ENCODE measurements at regions not wholly inside any gene's neighbourhood (a gene's known extent, or its start where the extent isn't known, plus 50 kb on each side); places are given as distances from the start of the nearest gene placed in this dataset.
A peak's percentile ranks its signal among the peaks of the same experiment; 100 is the strongest.

DNA sequence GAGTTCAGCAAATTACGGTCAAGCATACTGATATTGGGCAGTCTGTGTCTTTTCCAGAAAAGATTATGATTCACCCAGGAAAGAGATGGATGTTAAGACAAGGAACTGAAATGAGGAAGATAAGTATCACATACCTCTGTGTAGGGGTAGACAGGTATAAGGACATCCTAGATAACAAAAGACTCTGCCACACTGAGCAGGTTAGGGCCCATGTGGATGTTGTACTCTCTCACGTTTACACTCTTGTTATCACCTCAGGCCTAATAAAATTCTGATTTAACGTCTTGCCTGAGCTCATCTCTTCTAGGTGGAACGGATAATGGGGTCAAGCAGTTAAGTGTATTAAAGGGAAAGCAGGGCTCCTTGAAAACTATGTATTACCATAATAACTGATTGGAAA is 2480.8 kb downstream of the PCDH9 start:
- Mint-ChIP-seq H3K27ac (no peak overlapping the region), H3K9me3 (no peaks in the 10 kb centered on the region), H3K36me3 (ENCODE audit: low read depth) (no peaks in the 10 kb centered on the region), H3K4me1 (peaks cover 22% of the 10 kb centered on the region), H3K4me3 (no peak overlapping the region), H3K27me3 (ENCODE audit: insufficient read depth, low read depth, poor library complexity) (no peaks in the 10 kb centered on the region)
- H3K4me1 ChIP-seq (ENCODE audit: insufficient read depth): peaks cover 15% of the 10 kb centered on the region
- H3K4me3 ChIP-seq: no peak overlapping the region
- no peaks in the 10 kb centered on the region for H3K36me3 ChIP-seq (ENCODE audit: insufficient read depth)
- H3K27ac ChIP-seq (ENCODE audit: low read depth): no peak overlapping the region
- H3K4me2 ChIP-seq: no peak overlapping the region
- DNase-seq (ENCODE audit: low spot score): no peak
- TF ChIP-seq, protein P1, sequence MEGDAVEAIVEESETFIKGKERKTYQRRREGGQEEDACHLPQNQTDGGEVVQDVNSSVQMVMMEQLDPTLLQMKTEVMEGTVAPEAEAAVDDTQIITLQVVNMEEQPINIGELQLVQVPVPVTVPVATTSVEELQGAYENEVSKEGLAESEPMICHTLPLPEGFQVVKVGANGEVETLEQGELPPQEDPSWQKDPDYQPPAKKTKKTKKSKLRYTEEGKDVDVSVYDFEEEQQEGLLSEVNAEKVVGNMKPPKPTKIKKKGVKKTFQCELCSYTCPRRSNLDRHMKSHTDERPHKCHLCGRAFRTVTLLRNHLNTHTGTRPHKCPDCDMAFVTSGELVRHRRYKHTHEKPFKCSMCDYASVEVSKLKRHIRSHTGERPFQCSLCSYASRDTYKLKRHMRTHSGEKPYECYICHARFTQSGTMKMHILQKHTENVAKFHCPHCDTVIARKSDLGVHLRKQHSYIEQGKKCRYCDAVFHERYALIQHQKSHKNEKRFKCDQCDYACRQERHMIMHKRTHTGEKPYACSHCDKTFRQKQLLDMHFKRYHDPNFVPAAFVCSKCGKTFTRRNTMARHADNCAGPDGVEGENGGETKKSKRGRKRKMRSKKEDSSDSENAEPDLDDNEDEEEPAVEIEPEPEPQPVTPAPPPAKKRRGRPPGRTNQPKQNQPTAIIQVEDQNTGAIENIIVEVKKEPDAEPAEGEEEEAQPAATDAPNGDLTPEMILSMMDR (conservative IDR thresholded peaks at IDR 0.05; ENCODE audit: low read depth in 2 of 2): no peak
- TF ChIP-seq CREB1 (CRISPR knock-in tag; IDR thresholded peaks at IDR 0.05; ENCODE audit: low read depth) (no peak), EZH2 (IDR thresholded peaks at IDR 0.05; ENCODE audit: low read depth, unreplicated experiment) (no peak), POLR2AphosphoS5 (IDR thresholded peaks at IDR 0.05; ENCODE audit: low read depth) (no peak), ZNF114 (CRISPR knock-in tag; IDR thresholded peaks at IDR 0.05) (no peak), EZH2phosphoT487 (IDR thresholded peaks at IDR 0.05; ENCODE audit: unreplicated experiment) (no peak), ZNF331 (CRISPR knock-in tag; IDR thresholded peaks at IDR 0.05; ENCODE audit: low read depth) (no peak), JUNB (IDR thresholded peaks at IDR 0.05; ENCODE audit: unreplicated experiment) (no peak), STAT1 (IDR thresholded peaks at IDR 0.05; ENCODE audit: unreplicated experiment) (no peak), NANOG (IDR thresholded peaks at IDR 0.05; ENCODE audit: borderline replicate concordance) (no peak)
- TF ChIP-seq, protein P2, sequence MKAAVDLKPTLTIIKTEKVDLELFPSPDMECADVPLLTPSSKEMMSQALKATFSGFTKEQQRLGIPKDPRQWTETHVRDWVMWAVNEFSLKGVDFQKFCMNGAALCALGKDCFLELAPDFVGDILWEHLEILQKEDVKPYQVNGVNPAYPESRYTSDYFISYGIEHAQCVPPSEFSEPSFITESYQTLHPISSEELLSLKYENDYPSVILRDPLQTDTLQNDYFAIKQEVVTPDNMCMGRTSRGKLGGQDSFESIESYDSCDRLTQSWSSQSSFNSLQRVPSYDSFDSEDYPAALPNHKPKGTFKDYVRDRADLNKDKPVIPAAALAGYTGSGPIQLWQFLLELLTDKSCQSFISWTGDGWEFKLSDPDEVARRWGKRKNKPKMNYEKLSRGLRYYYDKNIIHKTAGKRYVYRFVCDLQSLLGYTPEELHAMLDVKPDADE (IDR thresholded peaks at IDR 0.05): no peak
- TF ChIP-seq, protein P3, sequence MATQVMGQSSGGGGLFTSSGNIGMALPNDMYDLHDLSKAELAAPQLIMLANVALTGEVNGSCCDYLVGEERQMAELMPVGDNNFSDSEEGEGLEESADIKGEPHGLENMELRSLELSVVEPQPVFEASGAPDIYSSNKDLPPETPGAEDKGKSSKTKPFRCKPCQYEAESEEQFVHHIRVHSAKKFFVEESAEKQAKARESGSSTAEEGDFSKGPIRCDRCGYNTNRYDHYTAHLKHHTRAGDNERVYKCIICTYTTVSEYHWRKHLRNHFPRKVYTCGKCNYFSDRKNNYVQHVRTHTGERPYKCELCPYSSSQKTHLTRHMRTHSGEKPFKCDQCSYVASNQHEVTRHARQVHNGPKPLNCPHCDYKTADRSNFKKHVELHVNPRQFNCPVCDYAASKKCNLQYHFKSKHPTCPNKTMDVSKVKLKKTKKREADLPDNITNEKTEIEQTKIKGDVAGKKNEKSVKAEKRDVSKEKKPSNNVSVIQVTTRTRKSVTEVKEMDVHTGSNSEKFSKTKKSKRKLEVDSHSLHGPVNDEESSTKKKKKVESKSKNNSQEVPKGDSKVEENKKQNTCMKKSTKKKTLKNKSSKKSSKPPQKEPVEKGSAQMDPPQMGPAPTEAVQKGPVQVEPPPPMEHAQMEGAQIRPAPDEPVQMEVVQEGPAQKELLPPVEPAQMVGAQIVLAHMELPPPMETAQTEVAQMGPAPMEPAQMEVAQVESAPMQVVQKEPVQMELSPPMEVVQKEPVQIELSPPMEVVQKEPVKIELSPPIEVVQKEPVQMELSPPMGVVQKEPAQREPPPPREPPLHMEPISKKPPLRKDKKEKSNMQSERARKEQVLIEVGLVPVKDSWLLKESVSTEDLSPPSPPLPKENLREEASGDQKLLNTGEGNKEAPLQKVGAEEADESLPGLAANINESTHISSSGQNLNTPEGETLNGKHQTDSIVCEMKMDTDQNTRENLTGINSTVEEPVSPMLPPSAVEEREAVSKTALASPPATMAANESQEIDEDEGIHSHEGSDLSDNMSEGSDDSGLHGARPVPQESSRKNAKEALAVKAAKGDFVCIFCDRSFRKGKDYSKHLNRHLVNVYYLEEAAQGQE (IDR thresholded peaks at IDR 0.05; ENCODE audit: unreplicated experiment): no peak
- TF ChIP-seq, protein P4, sequence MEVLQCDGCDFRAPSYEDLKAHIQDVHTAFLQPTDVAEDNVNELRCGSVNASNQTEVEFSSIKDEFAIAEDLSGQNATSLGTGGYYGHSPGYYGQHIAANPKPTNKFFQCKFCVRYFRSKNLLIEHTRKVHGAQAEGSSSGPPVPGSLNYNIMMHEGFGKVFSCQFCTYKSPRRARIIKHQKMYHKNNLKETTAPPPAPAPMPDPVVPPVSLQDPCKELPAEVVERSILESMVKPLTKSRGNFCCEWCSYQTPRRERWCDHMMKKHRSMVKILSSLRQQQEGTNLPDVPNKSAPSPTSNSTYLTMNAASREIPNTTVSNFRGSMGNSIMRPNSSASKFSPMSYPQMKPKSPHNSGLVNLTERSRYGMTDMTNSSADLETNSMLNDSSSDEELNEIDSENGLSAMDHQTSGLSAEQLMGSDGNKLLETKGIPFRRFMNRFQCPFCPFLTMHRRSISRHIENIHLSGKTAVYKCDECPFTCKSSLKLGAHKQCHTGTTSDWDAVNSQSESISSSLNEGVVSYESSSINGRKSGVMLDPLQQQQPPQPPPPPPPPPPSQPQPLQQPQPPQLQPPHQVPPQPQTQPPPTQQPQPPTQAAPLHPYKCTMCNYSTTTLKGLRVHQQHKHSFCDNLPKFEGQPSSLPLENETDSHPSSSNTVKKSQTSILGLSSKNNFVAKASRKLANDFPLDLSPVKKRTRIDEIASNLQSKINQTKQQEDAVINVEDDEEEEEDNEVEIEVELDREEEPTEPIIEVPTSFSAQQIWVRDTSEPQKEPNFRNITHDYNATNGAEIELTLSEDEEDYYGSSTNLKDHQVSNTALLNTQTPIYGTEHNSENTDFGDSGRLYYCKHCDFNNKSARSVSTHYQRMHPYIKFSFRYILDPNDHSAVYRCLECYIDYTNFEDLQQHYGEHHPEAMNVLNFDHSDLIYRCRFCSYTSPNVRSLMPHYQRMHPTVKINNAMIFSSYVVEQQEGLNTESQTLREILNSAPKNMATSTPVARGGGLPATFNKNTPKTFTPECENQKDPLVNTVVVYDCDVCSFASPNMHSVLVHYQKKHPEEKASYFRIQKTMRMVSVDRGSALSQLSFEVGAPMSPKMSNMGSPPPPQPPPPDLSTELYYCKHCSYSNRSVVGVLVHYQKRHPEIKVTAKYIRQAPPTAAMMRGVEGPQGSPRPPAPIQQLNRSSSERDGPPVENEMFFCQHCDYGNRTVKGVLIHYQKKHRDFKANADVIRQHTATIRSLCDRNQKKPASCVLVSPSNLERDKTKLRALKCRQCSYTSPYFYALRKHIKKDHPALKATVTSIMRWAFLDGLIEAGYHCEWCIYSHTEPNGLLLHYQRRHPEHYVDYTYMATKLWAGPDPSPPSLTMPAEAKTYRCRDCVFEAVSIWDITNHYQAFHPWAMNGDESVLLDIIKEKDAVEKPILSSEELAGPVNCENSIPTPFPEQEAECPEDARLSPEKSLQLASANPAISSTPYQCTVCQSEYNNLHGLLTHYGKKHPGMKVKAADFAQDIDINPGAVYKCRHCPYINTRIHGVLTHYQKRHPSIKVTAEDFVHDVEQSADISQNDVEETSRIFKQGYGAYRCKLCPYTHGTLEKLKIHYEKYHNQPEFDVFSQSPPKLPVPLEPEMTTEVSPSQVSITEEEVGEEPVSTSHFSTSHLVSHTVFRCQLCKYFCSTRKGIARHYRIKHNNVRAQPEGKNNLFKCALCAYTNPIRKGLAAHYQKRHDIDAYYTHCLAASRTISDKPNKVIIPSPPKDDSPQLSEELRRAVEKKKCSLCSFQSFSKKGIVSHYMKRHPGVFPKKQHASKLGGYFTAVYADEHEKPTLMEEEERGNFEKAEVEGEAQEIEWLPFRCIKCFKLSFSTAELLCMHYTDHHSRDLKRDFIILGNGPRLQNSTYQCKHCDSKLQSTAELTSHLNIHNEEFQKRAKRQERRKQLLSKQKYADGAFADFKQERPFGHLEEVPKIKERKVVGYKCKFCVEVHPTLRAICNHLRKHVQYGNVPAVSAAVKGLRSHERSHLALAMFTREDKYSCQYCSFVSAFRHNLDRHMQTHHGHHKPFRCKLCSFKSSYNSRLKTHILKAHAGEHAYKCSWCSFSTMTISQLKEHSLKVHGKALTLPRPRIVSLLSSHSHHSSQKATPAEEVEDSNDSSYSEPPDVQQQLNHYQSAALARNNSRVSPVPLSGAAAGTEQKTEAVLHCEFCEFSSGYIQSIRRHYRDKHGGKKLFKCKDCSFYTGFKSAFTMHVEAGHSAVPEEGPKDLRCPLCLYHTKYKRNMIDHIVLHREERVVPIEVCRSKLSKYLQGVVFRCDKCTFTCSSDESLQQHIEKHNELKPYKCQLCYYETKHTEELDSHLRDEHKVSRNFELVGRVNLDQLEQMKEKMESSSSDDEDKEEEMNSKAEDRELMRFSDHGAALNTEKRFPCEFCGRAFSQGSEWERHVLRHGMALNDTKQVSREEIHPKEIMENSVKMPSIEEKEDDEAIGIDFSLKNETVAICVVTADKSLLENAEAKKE (CRISPR knock-in tag; IDR thresholded peaks at IDR 0.05): no peak
- no peaks in the 10 kb centered on the region for H3K27me3 ChIP-seq (ENCODE audit: insufficient read depth)
- no peaks in the 10 kb centered on the region for H3F3A ChIP-seq (replicated peaks; ENCODE audit: low read depth)
- ATAC-seq: peak; percentile 28; the same call in 2 of the 3 replicates
- H3K9me2 ChIP-seq (ENCODE audit: insufficient read depth): no peaks in the 10 kb centered on the region
- H3K79me2 ChIP-seq (replicated peaks; ENCODE audit: insufficient read depth): no peaks in the 10 kb centered on the region
- 0 out of 2 replicates have a peak overlapping the region, but pooled peaks have one; percentile 4 for H2AFZ ChIP-seq
- H4K20me1 ChIP-seq (replicated peaks; ENCODE audit: insufficient read depth): no peaks in the 10 kb centered on the region

Data from GM23338 (cell line).